HG02759 (cell line): ENCODE measurements at regions not wholly inside any gene's neighbourhood (a gene's known extent, or its start where the extent isn't known, plus 50 kb on each side); places are given as distances from the start of the nearest gene placed in this dataset.
A peak's percentile ranks its signal among the peaks of the same experiment; 100 is the strongest.

Experiments used
- ATAC-seq: cut with Tn5 transposase; IDR thresholded peaks from one replicate; pipeline ENCODE4 v1.9.1; 2021; ENCODE audit warnings: mild to moderate bottlenecking, moderate library complexity; ENCODE audit not compliant: unreplicated experiment

DNA sequence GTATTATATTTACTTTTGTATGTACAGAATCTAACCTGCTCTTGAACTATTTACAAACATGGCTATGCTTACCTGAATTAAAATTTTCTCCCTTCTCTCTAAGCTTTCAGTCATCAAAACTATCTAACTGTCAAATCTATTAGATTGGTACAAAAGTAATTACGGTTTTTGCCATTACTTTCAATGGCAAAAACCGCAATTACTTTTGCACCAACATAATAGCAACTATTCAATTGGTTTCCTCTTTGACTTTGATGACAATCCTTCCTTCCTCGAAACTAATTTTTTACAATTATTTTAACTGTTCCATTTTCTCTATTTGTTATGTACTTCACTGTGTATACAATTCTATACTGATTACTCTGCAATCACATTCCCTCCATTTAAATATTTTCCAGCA is 1019.4 kb upstream of the CDH2 start:
- ATAC-seq: no peak

DNA sequence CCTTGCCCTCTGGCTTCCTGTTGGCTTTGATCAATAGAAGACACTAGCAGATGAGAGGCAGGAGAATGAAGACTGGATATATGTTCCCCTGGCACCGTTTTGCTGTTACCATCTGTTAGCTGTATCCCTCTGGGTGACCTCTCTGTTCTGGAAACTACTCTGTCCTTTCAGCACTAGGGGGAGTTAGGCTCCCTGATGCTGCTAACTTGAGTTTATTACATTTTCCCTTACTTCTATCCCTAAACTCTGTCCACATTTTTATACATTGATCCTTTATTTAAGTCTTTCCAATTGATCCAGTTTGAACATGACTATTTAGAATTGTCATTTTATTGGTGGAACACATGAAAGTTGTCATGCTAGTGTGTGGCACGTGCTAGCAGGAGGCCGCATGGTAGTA is 1014.3 kb upstream of the CDH2 start:
- no peak for ATAC-seq

- ATAC-seq: peak; percentile 49
Measured at GRCh38 chr18:29188760-29189159, 1011.8 kb upstream of the CDH2 start.

GRCh38 chr18:29185801-29186200 is 1008.9 kb upstream of the CDH2 start:
- ATAC-seq: no peak

DNA sequence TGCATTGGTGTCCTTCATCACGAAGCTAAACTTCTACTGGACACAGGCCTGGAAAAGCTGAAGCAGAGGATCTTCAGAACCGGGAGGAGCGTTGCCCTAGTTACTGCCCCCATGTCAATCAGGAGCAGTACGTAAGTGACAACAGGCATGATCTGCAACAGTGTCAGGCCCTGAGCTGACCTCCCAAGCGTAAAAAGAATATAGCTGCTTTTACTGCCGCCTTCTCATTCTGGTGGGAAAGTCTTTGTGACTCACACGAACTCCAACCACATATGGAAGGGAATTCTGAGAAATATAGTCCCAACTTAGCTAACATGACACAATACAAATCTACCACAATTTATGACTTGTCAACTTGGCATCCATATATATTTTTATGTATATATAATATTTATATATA is 1007.7 kb upstream of the CDH2 start:
- no peak for ATAC-seq

DNA sequence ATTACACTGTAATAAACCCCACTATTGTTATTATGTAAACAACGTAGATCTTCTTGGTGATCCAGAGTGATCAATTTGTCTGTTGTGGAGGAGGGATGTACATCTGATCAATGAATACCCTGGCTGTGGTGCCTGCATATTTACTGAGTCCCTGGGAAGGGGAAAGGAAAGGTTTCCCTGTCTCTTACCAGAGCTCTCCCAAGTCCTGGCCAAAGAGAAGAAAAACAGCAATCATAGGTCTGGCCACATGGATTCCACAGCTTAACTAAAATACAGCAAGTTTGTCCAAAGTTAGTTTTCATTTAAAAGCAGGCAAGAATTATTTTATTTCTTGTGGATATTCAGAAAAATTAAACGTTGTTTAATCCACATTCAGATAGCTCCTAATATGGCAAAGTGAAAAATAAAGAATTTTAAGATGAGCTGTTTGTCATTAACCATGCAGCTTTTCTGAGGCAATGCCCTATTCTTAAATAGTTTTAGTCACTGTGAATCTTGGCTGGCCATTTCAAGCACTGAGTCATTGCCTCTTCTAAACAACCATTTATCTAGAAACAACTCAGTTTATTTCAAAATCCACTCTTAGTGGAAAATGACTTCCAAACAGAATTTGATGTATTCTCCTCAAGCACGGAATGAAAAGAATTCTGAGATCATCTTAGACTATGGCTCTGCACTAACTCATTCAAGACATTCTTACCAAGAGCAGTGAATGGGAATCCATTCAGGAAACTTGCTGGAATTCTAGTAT is 1004.4 kb upstream of the CDH2 start:
- no peak for ATAC-seq

DNA sequence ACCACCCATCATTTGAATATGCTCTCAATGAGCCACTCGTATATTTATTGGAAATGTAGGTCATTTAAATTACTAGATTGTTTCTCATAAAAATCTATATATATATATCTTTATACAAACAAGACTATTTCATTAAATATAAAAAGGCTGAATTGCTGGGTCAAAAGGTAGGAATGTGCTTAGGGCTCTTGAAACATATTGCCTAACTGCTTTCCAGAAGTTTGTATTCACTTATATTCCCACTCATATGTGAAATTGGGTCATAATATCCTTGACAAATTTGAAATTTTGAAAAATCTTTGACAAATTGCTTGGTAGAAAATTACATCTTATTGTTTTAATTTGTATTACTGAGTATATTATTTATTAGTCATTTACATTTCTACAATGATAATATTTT is 999.8 kb upstream of the CDH2 start:
- ATAC-seq: no peak

- ATAC-seq: no peak
Measured at GRCh38 chr18:29174891-29175290, 998.0 kb upstream of the CDH2 start.

DNA sequence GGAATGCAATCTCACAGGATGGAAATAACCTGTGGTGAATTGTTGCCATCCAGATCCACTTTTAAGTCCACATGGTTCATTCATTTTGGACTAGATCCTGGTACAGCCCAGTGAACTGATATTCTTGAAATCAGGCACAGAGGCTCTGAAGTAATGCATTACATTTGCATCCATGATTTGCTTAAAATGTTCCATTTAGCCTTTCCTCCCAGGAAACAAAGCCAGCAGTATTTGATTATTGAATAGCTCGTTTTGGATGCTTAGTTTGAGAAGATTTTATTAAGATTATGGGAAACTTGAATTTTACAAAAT is 995.8 kb upstream of the CDH2 start:
- ATAC-seq: no peak

DNA sequence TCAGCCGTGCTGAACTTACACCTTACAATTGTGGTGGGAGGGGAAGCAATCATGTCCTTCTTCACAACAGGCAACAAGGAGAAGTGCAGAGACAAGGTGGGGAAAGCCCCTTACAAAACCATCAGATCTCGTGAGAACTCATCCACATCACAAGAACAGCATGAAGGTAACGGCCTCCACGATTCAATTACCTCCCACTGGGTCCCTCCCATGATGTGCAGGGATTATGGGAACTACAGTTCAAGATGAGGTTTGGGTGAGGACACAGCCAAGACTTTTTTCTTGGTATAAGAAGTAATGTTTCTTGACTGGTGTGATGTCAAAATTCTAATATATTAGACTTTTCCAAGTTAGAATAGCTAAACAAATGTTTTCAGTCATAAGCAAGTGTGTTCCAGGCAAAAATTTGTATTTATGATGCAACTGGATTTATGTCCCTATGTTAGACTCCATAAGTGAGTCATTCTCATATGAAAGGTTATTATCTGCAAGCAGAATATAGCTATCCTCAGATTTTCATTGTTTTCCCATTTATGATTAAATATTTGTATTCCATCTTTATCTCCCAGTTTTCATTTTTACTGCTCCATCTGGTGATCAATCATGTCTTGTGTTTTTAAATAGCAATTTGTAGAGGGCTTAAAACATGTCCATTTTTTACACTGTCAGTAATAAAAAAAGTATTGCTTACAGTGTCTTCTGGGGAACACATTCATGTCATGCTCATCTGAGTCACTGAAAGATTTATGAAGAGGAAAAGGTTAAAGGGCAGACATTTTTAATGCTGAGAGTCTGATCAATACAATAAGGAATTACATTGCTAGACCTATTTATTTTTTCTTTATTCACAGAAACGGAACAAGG is 995.2 kb upstream of the CDH2 start:
- no peak for ATAC-seq

GRCh38 chr18:29169599-29169998 is 992.7 kb upstream of the CDH2 start:
- ATAC-seq: no peak

DNA sequence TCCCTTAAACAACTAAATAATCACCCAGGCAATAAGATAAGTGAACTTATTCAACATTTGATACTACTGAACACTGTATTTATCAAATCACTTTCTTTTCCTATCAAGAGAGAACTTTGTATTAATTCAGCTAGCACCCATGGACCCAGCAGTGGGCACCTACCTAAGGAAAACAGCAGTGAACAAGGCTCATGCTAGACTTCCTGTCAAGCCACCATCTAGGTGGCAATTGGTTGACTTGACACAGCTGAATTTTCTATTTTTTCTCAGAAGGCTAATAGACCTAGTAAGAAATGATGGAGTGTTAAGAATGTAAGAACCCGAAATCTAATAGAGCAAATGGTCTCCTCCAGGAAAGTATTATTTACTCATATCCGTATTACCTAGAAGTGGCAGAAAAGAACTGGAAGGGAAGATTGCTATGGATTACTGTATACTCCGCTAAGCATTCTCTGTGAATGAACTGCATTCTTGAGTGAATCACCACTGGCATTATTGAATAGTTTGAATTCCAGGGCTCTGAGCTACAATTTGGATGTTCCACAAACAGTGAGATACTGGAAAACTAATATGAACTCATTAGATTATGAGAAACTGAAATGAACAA is 988.2 kb upstream of the CDH2 start:
- ATAC-seq: no peak

GRCh38 chr18:29164020-29164706 is 987.2 kb upstream of the CDH2 start:
- no peak for ATAC-seq

DNA sequence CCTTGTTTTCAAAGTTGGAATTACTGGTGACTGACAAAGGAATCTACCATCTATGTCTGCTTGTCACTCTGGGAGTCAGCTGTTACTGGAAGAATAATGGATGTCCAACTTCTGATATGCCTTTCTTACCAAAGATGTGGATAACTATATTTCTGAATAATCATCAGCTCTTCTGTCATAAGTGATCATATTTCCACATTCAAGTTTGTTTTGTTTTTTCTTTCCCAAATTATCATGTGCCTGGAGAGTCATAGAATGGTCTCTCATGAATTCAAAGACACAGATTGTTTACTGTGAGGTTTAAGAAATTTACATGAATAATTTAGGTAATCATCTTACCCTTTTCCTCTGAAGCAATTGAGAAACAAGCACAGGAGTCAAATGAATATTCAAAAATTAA is 986.7 kb upstream of the CDH2 start:
- no peak for ATAC-seq

DNA sequence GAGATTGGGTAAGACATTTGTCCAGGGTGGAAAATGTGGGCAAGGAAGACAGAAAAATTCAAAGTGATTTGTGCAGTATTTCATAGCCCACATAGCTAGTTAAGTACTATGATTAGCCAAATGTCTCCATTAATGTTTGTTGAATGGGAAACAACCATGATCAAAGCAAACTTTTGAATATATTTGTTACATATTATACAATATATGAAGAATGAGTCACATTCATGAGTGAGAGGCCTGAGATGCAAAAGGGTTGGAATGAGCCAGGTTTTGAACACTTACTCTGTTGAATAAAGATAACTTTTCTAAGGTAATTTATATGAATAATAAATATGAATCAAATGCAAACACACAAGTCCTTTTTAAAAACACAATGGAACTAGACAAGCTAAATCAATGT is 984.5 kb upstream of the CDH2 start:
- no peak for ATAC-seq

DNA sequence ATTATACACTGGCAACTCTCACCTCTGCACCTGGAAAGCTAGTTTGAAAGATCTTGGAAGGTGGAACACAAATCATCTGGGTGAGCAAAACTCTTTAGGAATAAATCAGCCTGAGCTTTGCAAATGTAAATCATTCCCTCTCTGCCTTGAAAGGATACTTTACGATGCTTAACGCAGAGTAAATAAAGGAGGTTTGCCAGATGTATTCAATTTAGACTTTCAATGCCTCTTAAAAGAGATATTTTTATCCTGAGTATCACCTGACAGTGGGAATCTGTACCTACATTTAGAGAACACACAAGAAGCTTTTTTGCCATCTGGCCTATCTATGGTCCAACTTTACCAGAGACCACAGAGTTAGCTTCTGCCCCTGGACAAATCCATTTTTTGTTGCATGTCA is 983.2 kb upstream of the CDH2 start:
- ATAC-seq: no peak

DNA sequence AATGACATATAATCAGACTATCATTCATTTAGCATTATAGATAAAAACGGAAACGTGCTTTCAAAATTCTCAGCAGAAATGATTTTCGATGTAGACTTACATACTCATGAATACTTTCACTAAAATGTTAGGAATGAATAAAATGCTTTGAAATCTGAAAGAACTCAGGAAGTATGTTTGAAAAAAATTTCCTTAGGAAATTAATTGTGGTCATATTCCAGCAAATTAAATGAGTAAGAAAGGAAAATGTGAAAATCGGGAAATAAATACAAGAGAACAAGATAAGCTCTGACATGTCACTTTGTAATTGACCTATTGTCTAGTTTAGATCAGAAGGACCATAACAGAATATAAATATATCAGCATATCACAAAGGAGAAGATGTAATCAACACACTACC is 981.0 kb upstream of the CDH2 start:
- ATAC-seq: no peak

GRCh38 chr18:29157057-29157780 is 980.3 kb upstream of the CDH2 start:
- ATAC-seq: no peak

DNA sequence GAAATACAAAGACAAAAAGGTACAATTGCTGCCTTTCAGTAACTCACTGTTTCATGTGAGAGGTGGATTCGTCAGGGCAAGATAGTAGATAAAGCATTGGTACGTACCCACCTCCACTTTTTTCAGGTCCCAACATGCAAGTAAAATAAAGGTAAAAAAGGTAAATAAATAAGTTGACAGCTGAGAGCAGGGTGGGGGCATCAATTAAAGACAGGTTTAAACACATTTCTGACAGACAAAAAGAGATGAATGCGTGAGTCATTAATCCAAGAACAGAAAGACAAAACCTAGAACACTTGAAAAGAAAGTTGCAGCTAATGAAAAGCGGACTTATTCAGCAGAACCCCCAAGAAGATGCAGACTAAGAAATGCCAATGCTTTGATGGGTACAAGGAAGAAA is 979.6 kb upstream of the CDH2 start:
- ATAC-seq: no peak

DNA sequence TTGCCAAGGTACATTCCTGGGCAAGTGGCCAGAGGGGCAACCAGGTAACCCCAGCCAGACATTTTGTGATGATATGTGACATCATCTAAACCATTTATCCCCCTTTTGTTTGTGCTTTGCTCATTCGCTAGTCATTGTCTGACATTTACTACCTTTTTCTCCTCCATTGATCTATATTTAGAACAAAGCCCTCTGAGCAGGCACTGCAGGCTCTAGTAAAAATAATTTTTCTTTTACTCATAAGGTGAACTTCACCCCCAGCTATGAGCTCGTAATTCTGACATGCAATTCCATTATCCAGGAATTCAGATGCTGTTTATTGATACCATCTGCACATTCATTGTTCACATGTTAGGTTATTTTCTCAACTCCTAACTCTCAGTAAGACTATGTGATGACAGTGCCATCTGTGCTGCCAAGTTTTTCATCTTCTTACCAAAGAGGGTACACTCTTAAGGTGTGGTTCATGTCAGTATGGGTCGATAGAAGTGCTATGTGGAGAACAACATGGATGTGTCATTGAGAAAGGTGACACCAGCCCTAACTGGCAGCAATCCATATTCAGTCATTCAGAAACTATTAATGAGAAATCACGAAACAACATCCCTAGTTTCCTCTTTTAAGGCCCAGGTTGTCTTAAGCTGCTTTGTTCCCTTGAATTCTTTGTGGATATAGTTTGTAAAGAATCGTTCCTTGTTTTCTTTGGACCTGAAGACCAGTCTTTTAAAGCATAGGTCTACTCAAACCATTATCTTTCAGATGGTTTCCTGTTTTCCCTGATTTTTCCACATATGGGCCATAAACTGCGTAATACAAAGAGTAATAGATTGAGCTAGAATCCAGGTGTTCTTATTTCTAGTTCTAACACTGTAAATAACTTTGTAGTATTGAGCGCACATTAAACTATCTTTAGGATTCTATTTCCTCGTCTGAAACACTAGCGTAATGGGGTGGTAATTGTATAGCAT is 978.1 kb upstream of the CDH2 start:
- ATAC-seq: no peak
